Lower leg skin (tissue), 3 donors: ENCODE measurements at regions not wholly inside any gene's neighbourhood (a gene's known extent, or its start where the extent isn't known, plus 50 kb on each side); places are given as distances from the start of the nearest gene placed in this dataset.

Source experiments
- POLR2A ChIP-seq, 2 donors: fragments of 450-650 bp; IDR thresholded peaks; one replicate each; pipeline ENCODE4 v1.6.1; 2016 to 2017; ENCODE audit warnings: antibody characterized with exemption in 2 of 2, mild to moderate bottlenecking in 1 of 2, moderate library complexity in 1 of 2
- TF ChIP-seq, protein P1 (sequence below), 3 donors: fragments of 450-650 bp; IDR thresholded peaks; one replicate each; pipeline ENCODE4 v1.5.1; 2016; ENCODE audit warnings: antibody characterized with exemption in 3 of 3, mild to moderate bottlenecking in 3 of 3, moderate library complexity in 2 of 3

DNA sequence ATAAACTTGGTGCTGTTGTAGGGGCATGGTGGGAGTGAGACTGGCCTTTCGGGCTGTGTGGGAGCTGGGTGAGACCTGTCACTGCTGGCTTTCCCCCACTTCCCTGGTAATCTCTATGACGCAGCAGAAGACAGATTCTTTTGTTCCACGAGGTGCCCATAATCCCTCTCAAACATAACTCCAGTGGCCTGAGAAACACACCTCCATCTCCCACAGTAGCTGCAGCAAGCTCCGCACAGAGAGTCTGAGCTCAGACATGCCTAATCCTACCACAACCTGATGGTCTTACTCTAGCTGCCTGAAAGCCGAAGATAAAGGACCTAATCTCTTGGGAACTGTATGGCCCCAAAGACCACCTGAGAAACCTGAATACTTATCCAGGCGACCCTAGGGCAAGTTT is 225.6 kb upstream of the CRBN start:
- TF ChIP-seq, protein P1, sequence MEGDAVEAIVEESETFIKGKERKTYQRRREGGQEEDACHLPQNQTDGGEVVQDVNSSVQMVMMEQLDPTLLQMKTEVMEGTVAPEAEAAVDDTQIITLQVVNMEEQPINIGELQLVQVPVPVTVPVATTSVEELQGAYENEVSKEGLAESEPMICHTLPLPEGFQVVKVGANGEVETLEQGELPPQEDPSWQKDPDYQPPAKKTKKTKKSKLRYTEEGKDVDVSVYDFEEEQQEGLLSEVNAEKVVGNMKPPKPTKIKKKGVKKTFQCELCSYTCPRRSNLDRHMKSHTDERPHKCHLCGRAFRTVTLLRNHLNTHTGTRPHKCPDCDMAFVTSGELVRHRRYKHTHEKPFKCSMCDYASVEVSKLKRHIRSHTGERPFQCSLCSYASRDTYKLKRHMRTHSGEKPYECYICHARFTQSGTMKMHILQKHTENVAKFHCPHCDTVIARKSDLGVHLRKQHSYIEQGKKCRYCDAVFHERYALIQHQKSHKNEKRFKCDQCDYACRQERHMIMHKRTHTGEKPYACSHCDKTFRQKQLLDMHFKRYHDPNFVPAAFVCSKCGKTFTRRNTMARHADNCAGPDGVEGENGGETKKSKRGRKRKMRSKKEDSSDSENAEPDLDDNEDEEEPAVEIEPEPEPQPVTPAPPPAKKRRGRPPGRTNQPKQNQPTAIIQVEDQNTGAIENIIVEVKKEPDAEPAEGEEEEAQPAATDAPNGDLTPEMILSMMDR (IDR thresholded peaks at IDR 0.05) = no peak
- no peak for TF ChIP-seq POLR2A (IDR thresholded peaks at IDR 0.05)
